Umbilical cord (tissue), 1 donor: ENCODE measurements at regions not wholly inside any gene's neighbourhood (a gene's known extent, or its start where the extent isn't known, plus 50 kb on each side); places are given as distances from the start of the nearest gene placed in this dataset.
A peak's percentile ranks its signal among the peaks of the same experiment; 100 is the strongest.

Experiments used
- DNase-seq: peaks from one replicate; pipeline ENCODE4 v3.0.0-alpha.2; 2015; ENCODE audit warnings: low spot score

DNA sequence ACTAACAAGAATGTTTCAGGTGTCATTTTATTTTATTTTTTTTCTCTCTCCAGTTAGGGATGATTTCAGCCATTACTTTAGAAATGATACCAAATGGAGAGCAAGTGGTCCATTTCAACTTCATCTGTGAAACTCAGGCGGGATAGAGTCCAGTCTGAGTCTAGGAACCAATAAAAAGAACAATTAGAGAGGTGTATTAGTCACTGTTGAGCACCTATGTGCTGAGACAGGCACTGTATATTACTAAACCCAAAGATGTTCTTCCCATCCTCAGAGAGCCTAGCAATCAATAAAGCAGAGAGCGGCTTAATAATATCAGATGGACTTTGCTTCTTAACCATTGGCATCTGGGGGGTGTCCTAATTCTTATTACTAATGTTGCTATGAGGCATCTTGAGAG, 410.3 kb upstream of the SLC24A2 start:
- DNase-seq = no peak

DNA sequence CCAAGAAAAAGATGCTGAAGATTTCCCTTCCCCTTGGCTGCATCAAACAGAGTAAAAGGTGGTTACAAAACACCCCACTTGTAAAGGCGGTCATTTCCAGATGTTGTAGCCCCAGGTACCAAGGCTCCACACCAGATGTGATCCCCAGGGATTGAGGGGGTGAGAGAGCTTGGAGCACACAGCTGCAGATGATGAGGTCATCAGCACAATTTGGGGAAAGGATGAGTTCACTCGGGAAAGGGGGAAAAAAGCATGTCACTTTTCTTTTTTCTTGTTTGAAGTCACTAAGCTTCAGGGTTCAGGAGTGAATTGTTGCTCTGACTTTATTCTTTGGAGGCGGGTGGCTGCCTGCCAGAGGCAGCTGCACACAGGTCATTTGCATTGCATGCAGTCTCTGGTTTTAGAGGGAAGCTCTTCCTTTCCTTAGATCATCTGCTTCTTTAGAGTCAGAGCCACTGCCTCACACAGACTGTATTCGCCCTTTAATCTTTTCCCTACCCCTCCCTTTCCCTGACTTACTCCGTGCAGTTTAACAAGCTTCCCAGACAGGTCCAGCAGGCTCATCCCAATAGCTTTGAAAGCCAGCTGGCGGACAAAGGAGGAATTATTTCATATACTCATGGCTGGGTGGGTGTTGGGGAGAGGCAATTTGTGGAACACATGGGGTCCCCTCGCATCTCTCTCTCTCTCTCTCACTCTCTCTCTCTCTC, 409.3 kb upstream of the SLC24A2 start:
- peak; percentile 96 for DNase-seq

DNA sequence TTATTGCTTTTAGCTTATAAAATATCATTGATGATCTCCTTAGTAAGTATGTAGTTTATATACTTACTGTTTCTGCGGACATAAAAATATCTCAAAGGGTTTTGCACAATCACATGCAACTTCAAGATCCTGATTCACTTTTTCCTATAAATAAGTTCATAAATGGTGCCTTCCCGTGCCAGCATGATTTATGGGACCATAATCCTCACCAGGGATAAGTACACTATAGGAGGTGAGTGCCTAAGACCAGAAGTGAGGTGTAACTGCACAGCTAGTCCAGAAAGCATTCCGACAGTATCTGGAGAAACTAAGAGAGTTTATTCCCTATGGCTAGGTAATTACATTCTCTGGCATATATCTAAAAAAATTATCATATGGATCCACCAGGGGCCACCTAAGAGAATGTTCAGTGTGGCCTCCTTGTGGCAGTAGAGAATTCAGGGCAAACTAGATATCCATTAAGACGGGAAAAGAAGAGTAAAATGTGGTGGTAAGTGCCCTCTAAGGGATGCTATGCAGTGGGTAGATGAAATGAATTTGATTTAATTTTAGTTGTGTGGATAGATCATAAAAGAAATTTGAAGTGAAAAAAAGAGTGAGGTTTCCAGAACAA, 402.5 kb upstream of the SLC24A2 start:
- no peak for DNase-seq

DNA sequence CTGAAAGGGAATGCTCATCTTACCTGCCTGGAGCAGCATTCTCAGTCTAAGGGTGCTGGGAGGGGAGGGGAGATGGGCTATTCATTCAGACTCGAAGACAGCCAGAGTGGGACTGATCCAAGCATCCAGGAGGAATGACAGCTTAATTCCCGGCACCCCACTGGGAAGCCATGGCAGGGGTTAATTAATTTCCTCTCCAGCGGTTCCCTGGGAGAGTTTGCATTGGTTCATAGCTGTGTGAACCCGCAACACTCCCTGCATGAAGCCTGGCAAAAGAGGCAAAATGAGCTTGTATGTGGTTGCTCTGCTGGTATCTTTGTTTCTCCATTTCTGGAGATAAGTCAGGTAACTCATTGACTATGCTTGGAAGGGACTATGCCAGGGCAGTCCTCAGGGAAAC, 401.0 kb upstream of the SLC24A2 start:
- no peak for DNase-seq

DNA sequence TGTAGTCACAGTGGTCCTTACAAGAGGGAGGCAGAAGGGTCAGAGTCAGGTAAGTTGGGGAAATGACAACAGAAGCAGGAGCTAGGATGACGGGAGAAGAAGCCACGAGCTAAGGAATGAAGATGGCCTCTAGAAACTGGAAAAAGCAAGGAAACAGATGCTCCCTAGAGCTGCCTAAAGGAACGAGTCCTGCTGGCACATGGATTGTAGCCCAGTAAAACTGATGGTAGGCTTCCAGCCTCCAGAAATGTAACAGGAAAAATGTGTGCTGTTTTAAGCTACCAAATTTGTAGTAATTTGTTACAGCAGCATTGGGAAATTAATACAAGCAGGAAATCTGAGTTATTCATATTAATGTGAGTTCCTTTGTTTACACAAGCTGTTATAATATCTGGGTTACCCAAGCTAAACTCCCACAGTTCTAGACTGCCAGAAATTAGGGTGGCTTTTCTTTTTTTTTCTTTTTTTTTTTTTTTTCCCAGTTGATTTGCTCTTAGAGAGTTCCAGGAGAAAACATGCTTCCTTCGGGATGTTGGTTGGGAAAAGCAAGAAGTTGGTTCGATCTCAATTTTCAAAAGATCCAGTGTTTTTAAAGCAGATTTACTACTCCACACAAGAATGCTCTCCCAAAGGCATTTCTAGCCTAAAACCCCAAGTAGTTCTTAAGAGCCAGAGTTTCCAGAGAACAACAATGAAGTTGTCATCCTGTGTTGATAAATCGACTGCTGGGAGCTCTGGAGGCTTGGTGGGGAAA, 400.0 kb upstream of the SLC24A2 start:
- DNase-seq = no peak

DNA sequence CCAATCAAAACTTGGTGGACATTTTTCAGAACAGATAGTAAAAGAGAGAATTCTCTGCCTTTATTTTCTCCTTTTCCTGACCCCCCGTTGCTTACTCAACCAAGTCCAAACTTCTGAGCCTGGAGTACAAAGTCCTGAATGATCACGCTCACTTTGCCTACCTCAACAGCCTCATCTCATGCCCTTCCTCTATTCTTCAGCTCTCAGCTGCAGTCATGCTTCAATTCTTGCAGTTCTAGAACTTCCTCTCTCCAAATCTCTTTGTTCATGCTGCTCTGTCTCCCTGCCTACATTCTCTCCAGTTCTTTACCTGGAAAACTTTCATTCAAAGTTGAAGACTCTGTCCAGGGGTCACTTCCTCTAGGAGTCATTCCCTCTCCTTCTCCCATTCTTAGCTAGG, 398.5 kb upstream of the SLC24A2 start:
- DNase-seq = no peak

DNA sequence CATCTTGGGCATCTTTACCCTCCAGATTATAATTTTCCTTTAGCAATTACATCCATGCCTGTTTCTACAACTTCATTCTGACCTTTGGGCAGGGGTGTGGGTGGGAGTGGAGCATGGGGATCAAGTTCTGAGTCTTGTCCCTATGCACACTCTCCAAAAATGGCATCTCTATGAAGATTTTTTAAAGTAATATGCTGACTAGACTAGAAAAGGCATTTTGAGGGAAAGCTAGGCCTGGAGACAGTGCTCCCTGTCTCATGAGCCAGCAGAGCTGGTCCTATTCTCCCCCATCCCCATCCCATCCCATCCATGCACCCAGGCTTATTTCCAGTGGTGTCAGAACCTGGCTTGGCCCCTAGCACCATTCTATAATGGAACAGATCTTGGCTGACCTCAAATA, 398.0 kb upstream of the SLC24A2 start:
- no peak for DNase-seq

DNA sequence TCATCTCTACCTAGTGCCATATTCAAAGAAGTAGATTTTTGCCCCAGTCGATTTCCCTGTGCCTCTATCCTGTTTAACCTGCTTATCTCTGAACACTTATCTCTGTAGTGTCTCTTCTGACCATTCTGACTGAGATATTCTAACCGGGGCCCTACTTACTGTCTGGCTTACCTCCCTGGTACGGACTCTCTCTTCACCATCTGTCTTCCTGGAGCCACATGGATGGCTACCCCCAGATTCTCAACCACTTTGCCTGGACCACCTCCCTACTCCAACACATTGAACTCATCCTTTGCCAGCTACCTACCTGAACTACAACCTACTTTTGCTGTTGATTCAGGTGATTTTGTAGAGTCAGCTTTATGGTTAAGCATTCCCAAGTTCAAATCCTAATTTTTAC, 397.4 kb upstream of the SLC24A2 start:
- no peak for DNase-seq

DNA sequence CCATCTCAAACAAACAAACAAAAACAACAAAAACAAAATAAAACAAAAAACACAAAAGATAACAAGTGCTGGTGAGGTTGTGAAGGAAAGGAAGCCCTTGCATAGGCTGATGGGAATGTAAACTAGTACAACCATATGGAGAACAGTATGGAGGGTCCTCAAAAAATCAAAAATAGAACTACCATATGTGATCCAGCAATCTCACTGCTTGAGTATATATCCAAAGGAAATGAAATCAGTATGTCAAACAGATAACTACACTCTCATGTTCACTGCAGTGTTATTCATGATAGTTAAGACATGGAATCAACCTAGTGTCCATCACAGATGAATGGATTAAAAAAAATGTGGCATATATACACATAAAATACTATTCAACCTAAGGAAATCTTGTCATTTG, 395.7 kb upstream of the SLC24A2 start:
- DNase-seq = no peak

DNA sequence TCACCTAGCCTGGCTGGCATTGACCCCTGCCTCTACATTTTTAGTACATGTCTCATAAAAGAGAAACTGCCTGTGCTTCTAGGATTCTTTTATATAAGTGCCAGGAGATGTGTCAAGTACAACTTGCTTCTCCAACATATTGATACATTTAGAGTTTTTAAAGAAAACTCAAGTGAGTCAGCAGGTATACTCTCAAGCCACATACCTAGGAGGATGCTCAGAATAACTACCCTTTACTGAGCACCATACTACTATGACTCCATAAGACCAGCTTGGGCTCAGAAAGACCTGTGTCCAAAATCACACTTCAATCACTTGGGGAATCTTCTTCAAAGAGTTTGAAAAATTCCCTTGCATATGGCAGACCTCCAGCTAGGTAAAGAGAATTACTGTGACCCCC, 389.8 kb upstream of the SLC24A2 start:
- DNase-seq = no peak

DNA sequence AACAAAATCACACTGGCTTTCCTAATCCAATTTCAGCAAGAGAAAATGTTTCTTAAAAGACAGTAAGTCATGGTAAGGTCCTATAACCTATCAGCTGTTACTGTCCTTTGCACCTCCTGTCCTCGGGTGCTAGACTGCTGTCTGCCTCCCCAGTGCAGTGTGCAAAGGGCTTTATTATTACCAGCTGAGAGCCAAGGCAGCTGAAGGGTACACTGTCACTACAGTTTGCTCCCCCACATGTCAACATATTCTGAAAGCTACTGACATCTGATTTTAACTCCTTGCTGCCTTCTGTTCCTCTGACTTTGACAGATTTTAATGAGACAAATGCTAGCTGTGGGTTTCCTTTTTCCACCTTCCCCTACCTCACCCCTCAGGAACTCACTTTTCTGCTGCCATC, 389.4 kb upstream of the SLC24A2 start:
- no peak for DNase-seq

DNA sequence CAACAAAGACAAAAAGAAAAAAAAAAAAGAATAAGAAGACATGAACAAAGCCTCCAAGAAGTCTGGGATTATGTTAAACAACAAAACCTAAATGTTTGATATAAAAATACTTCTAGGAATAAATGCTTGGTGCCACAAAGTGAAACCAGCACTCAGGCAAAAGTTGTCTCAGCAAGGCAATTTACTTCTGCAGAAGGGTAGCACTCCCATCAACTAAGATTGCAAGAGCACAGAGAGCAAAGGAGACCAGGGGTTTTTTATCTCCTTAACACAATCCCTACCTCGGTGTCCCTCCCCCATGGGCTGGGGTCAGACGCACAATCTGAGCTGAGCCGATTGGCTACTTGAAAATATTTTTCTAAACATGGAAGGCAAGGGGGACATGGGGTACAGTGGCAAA, 381.3 kb upstream of the SLC24A2 start:
- DNase-seq = no peak

DNA sequence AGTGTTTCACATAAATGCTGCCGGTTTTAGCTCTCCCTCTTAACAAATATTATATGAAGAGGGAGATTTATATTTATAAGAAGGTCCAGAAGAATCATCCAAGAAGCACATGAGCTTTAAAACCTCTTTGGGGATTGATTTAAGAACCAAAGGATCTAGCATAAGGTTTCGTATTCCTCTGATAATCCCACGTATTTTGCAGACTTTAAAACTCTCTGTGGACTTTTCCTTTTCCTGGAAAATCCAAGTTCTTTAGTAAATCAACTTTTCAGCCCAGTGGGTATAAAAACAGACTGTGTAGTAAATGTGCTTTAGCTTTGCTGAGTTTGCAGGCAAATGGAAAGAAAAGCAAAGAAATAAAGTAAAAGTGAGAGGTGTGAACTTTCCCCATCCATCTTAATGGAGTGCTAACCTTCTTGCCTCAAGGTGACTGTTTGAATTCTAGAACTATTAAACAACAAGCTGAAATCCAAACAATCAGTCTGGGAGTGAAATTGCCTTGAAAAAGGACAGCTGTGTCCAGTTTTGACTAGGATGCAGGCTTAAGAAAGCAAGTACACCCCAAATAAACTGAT, 363.4 kb upstream of the SLC24A2 start:
- peak; percentile 94 for DNase-seq

DNA sequence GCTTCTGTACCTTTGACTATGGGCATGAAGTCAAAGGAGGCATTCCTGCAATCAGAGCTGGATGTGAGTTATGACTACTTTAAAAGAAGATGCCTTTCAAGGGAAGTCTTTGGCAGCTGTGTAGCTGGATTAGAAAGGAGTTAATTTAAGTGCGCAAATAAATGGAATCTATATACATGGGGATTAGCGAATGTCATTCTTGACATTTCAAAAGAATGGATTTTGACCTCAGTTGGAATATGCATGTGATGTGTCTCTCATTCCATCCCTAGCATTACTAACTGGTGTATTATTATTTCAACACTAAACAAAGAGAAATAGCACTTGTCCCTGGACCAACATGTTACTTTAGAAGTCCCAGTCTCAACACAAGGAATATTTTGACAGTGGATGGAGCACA, 359.6 kb upstream of the SLC24A2 start:
- DNase-seq = no peak

DNA sequence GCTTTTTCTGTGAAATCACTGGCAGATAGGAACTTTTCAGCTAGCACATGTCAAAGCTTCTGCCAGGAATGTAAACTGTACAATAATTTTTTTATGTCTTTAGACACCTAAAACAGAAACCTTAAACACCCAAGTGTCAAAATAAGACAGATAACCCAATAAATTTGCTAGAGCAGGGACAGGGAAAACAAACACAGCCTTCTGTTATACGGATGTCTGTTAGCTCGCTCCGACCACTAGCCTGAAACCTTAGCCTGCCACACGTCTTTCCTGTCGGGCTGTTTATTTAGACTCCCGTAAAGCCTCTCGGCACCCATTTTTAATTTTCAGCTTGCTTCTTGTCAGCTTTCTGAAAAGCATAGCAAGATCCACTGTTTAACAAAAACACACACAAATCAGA, 355.4 kb upstream of the SLC24A2 start:
- DNase-seq = no peak

DNA sequence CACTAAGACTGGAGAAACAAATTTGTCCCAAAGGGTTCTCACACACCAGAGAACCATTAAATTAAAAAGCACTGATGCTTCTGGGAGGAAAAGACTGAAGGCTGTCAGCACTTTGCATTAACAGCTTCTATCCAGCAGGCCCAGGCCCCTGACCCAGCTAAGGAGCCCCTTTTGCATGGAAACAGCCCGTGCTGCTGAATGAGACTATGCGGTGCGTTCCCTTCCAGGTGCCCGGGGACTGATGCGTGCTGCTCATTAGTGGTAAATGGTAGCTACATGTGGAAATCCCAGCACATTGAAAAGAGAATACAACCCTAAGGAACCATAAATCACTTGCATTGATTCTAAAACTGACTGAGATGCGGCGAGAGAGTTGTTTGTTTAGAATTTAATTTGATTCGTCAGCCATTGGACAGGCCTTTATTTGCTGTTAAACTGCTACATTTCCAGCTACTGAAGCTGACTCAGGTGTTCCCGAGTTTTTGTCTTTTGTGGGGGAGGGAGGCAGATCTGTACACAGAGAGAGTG, 351.0 kb upstream of the SLC24A2 start:
- DNase-seq = no peak

DNA sequence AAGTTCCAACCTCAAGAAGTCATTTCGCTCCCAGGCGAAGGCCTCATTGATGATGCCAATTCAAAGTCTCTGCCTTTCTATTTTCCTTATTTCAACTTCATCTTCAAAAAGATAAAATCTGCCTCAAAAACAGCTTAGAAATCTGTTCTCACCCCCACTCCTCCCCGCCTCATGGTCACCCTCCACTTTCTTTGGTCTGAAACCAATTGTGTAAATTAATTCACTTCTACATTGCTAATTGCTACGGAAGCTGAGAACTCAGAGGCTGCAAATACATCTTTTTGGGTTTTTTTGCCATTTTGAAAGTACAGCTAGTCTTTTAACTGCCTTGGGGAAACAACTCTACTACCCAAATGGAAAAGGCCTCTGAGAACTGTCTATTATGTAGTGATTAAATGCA, 350.0 kb upstream of the SLC24A2 start:
- no peak for DNase-seq

DNA sequence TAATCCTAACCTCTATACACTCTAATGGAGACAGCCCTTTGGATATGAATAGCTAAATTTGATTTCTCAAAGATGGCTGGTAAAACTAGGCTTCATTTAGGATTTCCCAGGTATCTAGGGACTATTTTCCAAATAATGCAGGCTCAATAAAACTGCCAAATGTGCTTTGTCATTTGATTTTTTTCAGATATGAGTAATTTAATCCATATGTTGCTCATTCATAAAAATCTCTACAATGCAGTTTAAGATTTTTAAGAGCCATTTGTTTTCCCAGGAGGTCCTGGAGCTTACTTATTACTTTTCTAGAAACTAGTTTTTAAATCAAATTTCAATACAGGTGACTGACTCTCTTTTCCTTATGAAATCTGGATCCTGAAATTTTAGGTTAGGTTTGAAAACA, 349.3 kb upstream of the SLC24A2 start:
- DNase-seq = no peak

DNA sequence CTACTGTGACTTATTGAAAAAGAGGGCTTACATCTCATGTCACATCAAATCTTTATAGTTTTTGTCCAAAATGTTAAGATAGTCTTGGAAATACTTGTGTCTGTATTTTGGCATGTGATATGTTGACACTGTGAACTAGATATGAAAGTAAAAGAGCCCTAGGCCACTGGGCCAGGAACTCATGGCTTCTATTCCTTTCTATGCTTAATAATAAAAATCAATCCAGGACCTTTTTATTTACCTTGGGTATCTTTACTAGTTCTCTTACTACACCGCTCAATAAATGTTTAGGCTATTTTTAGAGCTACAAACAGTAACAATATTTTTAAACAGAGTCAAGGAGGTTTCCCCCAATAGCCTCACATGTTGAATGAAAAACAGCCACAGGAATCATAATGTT, 348.6 kb upstream of the SLC24A2 start:
- DNase-seq = no peak

DNA sequence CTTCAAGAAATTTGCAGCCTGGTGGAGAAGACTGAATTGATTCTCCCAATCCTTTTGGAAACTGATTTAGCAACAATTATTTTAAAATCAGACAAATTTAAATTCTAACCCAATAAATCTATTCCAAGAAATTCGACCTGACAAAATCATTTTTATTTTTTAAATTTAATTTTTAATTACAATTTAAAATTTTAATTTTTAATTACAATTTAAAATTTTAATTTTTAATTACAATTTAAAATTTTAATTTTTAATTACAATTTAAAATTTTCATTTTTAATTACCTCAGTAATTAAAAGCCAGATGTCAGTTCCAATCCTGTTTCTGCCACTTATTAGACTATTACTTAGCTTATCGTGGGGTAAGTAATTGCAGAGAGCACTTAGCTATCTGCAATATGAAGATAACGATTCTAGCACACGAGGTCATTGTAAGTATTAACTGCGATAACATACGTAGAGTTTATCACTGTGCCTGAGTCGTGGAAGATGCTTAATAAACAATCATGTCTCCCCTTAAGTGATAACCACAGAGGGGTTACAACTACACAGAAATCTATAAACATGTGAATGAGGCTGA, 346.4 kb upstream of the SLC24A2 start:
- DNase-seq = no peak

DNA sequence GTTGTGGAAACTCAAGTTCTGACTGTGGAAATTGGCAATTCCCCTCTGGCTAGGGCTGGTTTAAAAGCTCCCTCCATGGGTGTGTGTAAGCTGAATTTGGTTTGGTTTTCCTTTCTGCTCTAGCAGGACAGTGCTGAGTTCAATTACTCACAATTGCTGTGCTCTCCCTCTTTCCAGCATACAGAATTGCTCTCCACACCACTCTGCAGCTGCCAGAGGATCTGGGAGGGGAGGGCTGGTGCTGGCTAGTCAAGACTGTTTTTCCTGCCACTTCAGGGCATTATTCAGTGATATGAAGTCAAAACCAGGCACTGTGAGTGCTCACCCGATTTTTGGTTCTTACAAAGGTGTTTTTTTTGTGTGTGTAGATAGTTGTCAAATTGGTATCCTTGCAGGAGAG, 336.9 kb upstream of the SLC24A2 start:
- DNase-seq = peak; percentile 18

DNA sequence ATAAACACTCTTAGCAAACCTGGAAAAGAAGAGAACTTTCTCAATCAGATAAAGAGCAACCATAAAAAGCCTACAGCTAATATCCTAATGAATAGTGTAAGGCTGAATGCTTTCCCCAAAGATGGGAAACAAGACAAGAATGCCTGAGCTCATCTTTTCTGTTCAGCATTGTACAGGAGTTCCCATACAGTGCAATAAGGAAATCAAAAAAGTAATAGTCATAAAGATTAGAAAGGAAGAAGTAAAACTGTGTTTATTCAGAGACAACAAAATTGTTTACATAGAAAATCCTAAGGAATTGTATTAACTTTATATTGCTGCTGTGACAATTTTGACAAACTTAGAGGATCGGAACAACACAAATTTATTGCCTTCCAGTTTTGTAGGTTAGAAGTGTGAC, 330.7 kb upstream of the SLC24A2 start:
- no peak for DNase-seq
